Common myeloid progenitor, CD34-positive (primary cell): ENCODE measurements at regions not wholly inside any gene's neighbourhood (a gene's known extent, or its start where the extent isn't known, plus 50 kb on each side); places are given as distances from the start of the nearest gene placed in this dataset.

Experiments used
- CTCF ChIA-PET: fragments of 350-600 bp; sonication (Branson Sonifier 250); formaldehyde crosslinking; loops from one replicate; lab custom pipeline; 2021; ENCODE audit warnings: antibody characterized with exemption; lab: Charles Lee
- POLR2A ChIA-PET: fragments of 350-600 bp; sonication (Branson Sonifier 250); formaldehyde crosslinking; loops from one replicate; lab custom pipeline; 2021; ENCODE audit warnings: antibody characterized with exemption; lab: Charles Lee
- DNase-seq, 3 donors: peaks; one replicate each; pipeline versions ENCODE4 v3.0.0 to v3.0.0-alpha.2; 2013
- H3K27ac ChIP-seq, 2 experiments: 1 replicate in 1 of 2; 2 replicates in 1 of 2; pipeline ENCODE4 v1.7.0; 2013; ENCODE audit warnings: inconsistent platforms in 2 of 2, low read length in 2 of 2, mild to moderate bottlenecking in 2 of 2, low read depth in 1 of 2, moderate library complexity in 1 of 2; ENCODE audit not compliant: severe bottlenecking in 2 of 2, insufficient read depth in 1 of 2, poor library complexity in 1 of 2
- H3K27me3 ChIP-seq, 5 experiments: replicated peaks in 2 of 5; 1 replicate in 3 of 5; 2 replicates in 2 of 5; pipeline versions ENCODE4 v1.6.1 to v1.7.0; 2013; ENCODE audit warnings: low read length in 4 of 5, mild to moderate bottlenecking in 2 of 5, moderate library complexity in 2 of 5, inconsistent platforms in 1 of 5; ENCODE audit not compliant: insufficient read depth in 5 of 5, control insufficient read depth in 4 of 5
- H3K36me3 ChIP-seq, 4 experiments: 1 replicate in 2 of 4; 2 replicates in 2 of 4; pipeline versions ENCODE4 v1.6.1 to v1.7.0; 2013; ENCODE audit warnings: low read length in 3 of 4, control low read depth in 1 of 4, mild to moderate bottlenecking in 1 of 4; ENCODE audit not compliant: control insufficient read depth in 4 of 4, insufficient read depth in 4 of 4
- H3K4me1 ChIP-seq, 4 experiments: 1 replicate in 3 of 4; 2 replicates in 1 of 4; pipeline versions ENCODE4 v1.6.1 to v1.7.1; 2013; ENCODE audit warnings: low read length in 3 of 4, mild to moderate bottlenecking in 3 of 4, control low read depth in 1 of 4, inconsistent platforms in 1 of 4, moderate library complexity in 1 of 4; ENCODE audit not compliant: control insufficient read depth in 4 of 4, insufficient read depth in 4 of 4; ENCODE audit errors: control extremely low read depth in 1 of 4
- H3K4me3 ChIP-seq, 7 experiments: 1 replicate in 4 of 7; 2 replicates in 3 of 7; pipeline versions ENCODE4 v1.5.1 to v1.7.0; 2013; ENCODE audit warnings: mild to moderate bottlenecking in 7 of 7, low read length in 6 of 7, moderate library complexity in 6 of 7, inconsistent platforms in 2 of 7, low read depth in 2 of 7, control low read depth in 1 of 7; ENCODE audit not compliant: insufficient read depth in 4 of 7, control insufficient read depth in 1 of 7; ENCODE audit errors: extremely low read depth in 1 of 7
- H3K9me3 ChIP-seq, 5 experiments: 1 replicate in 4 of 5; 2 replicates in 1 of 5; pipeline versions ENCODE4 v1.6.1 to v1.7.1; 2013; ENCODE audit warnings: low read length in 4 of 5, mild to moderate bottlenecking in 2 of 5, inconsistent platforms in 1 of 5, low read depth in 1 of 5, moderate library complexity in 1 of 5; ENCODE audit not compliant: control insufficient read depth in 4 of 5, insufficient read depth in 2 of 5; ENCODE audit errors: control extremely low read depth in 1 of 5
- WGBS: methylation state at CpG from one replicate; pipeline ENCODE4 v1.1.5; 2013; ENCODE audit not compliant: insufficient coverage; 5-methylcytosine and 5-hydroxymethylcytosine counted together

DNA sequence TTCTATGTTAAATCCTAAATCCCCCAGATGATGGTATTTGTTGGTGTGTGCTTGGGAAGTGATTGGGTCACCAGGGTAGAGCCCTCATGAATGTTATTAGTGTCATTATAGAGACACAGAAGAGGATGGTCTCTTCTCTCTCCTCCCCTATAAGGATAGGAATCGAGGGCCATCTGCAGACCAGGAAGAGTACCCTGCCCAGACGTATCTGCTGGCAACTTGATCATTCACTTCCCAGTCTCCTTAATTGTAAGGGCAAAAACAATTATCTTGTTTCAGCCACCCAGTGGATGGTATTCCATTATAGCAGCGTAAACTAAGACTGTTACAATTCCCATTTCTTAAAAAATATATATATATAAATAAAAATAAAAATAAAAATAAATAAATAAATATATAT lies 892.2 kb downstream of the SI start:
- Histone ChIP-seq H3K27me3 (no peaks in the 10 kb centered on the region), H3K4me1 (no peaks in the 10 kb centered on the region), H3K9me3 (no peaks in the 10 kb centered on the region), H3K27ac (no peak overlapping the region), H3K36me3 (no peaks in the 10 kb centered on the region), H3K4me3 (no peak overlapping the region)
- WGBS: 92% methylated on average over 2 of the region's 3 CpGs
- ChIA-PET POLR2A (no interaction called here), CTCF (no interaction called here)
- DNase-seq: no peak

DNA sequence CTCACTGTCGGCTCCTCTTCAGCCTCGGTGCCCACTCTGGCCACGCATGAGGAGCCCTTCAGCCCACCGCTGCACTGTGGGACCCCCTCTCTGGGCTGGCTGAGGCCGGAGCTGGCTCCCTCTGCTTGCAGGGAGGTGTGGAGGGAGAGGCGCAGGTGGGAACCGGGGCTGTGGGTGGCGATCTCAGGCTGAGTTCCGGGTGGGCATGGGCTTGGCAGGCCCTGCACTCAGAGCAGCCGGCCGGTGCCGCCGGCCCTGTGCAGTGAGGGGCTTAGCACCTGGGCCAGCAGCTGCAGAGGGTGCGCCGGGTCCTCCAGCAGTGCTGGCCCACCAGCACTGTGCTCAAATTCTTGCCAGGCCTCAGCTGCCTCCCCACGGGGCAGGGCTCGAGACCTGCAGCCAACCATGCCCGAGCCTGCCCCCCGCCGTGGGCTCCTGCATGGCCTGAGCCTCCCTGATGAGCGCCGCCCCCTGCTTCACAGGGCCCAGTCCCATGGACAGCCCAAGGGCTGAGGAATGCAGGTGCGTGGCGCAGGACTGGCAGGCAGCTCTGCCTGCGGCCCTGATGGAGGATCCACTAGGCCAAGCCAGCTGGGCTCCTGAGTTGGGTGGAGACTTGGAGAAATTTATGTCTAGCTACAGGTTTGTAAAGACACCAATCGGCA lies 899.1 kb downstream of the SI start:
- ChIA-PET POLR2A (no interaction called here), CTCF (no interaction called here)
- Histone ChIP-seq H3K27ac (no peak overlapping the region), H3K4me1 (no peaks in the 10 kb centered on the region), H3K9me3 (peaks cover 0 to 3% (median 0%) of the 10 kb centered on the region in 5 experiments), H3K4me3 (no peak overlapping the region), H3K36me3 (no peaks in the 10 kb centered on the region), H3K27me3 (no peaks in the 10 kb centered on the region)
- 88% methylated on average over 25 of the region's 26 CpGs for WGBS
- DNase-seq: no peak

DNA sequence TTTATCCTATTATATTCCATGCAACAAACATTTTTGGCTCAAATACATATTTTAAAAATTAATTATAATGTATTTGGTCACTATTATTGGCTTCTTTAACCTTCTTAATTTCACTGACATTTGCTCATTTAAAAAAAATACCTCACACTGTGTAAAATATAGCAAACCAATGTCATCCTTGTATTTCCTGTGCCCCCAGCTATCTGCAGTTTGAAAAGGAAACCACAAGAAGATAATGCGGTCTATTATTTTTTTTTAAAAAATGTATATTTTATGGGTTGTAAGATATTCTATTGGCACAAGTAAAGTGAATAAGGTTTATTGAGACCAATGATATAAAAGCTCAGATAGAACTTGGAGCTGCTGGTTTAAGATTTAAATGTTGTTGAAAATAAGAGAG lies 904.2 kb downstream of the SI start:
- peaks cover 0 to 3% (median 0%) of the 10 kb centered on the region in 5 experiments for H3K9me3 ChIP-seq
- H3K36me3 ChIP-seq: no peaks in the 10 kb centered on the region
- no peak overlapping the region for H3K4me3 ChIP-seq
- DNase-seq: peak in 2 of 3 donors; percentile 4 to 24
- ChIA-PET CTCF (no interaction called here), POLR2A (no interaction called here)
- WGBS: no CpG with 5 or more reads among the region's 1 CpG
- peaks cover 0 to 5% (median 0%) of the 10 kb centered on the region in 4 experiments for H3K4me1 ChIP-seq
- no peaks in the 10 kb centered on the region for H3K27me3 ChIP-seq
- H3K27ac ChIP-seq: no peak overlapping the region

DNA sequence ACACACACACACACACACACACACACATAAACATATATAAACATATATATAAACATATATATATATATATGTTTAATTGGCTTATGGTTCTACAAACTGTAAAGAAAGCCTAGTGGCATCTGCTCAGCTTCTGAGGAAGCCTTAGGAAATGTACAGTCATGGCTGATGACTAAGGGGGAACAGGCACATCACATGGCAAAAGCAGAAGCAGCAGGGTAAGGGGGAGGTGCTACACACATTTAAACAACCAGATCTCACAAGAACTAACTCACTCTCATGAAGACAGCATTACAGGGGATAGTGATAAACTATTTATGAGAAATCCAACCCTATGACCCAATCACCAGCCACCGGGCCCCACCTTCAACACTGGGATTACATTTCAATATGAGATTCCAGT lies 922.9 kb downstream of the SI start:
- H3K4me1 ChIP-seq: peaks cover 0 to 3% (median 0%) of the 10 kb centered on the region in 4 experiments
- H3K27ac ChIP-seq: no peak overlapping the region
- peak in 2 of 3 donors; percentile 32 to 54 for DNase-seq
- POLR2A ChIA-PET: no interaction called here
- H3K9me3 ChIP-seq: no peaks in the 10 kb centered on the region
- WGBS: 80% methylated on average over 1 of the region's 1 CpG
- no peaks in the 10 kb centered on the region for H3K27me3 ChIP-seq
- no peaks in the 10 kb centered on the region for H3K36me3 ChIP-seq
- CTCF ChIA-PET: no interaction called here
- no peak overlapping the region for H3K4me3 ChIP-seq

DNA sequence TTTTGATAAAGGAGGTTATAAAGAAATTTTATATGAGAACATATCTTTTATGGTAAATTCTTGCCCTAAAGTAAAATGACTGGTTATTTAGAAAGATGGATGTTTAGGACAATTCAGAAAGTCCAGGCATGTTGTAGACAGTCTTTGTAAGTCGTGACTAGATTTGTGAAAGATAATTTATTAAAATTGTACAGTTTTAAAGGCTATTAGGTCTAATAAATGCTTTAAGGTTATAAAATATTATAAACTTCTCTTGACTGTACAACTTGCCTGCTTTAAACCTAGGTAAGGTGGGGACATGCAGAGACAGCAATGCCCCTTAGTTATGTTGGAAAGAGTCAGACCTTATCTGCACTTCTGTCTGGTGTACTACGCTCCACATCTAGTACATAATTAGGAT lies 933.5 kb downstream of the SI start:
- DNase-seq: no peak
- WGBS: no CpG with 5 or more reads among the region's 2 CpGs
- no peaks in the 10 kb centered on the region for H3K4me1 ChIP-seq
- no peaks in the 10 kb centered on the region for H3K27me3 ChIP-seq
- H3K4me3 ChIP-seq: no peak overlapping the region
- CTCF ChIA-PET: no interaction called here
- peaks cover 0 to 11% (median 2%) of the 10 kb centered on the region in 5 experiments for H3K9me3 ChIP-seq
- no peak overlapping the region for H3K27ac ChIP-seq
- H3K36me3 ChIP-seq: no peaks in the 10 kb centered on the region
- POLR2A ChIA-PET: no interaction called here

DNA sequence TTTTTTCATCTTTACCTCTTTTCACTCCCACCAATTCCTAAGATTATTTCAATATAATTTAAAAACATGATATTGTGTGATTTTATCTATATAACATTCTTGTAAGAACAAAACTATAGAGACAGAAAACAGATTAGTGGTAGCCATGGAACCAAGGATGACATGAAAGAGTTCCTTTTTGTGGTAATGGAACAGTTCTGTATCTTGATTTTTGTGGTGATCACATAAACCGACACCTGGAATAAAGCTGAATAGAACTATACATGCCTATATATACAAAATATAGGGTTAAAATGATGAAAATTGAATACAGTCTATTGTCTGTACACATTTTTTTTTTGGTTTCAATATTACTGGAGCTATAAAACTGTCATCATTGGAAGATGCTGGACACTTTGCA lies 945.4 kb downstream of the SI start:
- no peaks in the 10 kb centered on the region for H3K27me3 ChIP-seq
- H3K9me3 ChIP-seq: no peaks in the 10 kb centered on the region
- CTCF ChIA-PET: no interaction called here
- H3K36me3 ChIP-seq: no peaks in the 10 kb centered on the region
- no peak overlapping the region for H3K27ac ChIP-seq
- no peak overlapping the region for H3K4me3 ChIP-seq
- no peaks in the 10 kb centered on the region for H3K4me1 ChIP-seq
- no CpG with 5 or more reads among the region's 1 CpG for WGBS
- DNase-seq: no peak
- POLR2A ChIA-PET: no interaction called here

DNA sequence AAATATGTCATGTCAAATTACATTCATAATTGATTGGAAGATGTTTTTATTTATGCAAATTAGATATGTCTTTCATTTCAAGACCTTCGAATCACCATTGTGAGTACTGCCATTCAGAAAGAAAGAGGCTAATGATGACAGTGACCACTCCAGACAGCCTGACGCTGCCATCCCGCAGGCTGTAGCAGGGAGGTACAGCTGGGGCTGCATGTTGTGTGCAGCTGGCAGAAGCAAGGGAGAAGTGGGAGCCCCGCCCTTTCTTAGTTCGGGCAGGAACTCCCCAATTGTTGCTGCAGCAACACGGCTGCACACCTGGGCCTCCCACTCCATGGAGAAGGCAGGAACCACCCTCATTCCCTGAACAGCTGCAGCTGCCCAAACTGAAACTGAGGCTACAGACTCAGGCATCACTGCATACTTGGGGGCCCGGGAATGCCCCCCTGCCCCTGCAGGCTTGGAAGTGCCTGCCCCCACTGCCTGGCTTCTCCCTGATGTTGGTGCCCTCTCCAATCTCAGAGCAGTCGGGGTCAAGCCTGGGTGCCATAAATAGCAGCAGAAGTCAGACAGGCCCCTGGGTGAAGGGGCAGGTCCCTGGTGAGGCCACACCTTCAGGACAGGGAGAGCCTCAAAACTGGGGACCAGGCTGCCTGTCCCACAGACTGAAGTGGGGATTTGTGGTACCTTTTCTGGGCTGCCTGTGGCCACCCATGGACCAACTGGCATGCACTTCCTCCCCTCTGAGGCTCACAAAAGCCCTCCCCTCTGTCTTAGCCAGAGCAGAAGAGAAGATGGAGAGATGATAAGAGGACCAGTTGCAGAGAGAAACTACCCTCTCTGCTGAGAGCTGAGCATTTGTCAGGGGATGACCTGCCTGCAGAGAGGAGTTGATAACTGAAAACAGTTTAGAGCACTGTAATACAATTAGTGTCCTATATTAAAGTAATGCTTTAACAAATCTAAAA lies 964.6 kb downstream of the SI start:
- CTCF ChIA-PET: no interaction called here
- Histone ChIP-seq H3K9me3 (peaks cover 0 to 2% (median 0%) of the 10 kb centered on the region in 5 experiments), H3K27ac (no peak overlapping the region), H3K4me1 (no peaks in the 10 kb centered on the region), H3K4me3 (no peak overlapping the region), H3K27me3 (no peaks in the 10 kb centered on the region), H3K36me3 (no peaks in the 10 kb centered on the region)
- 92% methylated on average over 8 of the region's 8 CpGs for WGBS
- POLR2A ChIA-PET: no interaction called here
- DNase-seq: no peak
